ENCODE measurements at regions not wholly inside any gene's neighbourhood (a gene's known extent, or its start where the extent isn't known, plus 50 kb on each side); places are given as distances from the start of the nearest gene placed in this dataset.

GRCh38 chr2:177318613-177319012, 54.1 kb upstream of the NFE2L2 start:
- no peak for ATAC-seq
- Histone ChIP-seq H3K4me1 (peaks cover 0 to 19% (median 6%) of the 10 kb centered on the region in 3 donors), H3K27me3 (no peaks in the 10 kb centered on the region), H3K27ac (no peak overlapping the region), H3K9me3 (no peaks in the 10 kb centered on the region), H3K36me3 (peaks cover 0 to 18% of the 10 kb centered on the region in 2 donors), H3K4me3 (no peak overlapping the region)
- 67 to 100% methylated on average over 1 of the region's 1 CpG for WGBS, 2 donors (ENCODE audit: low coverage in 1 of 2)
- TF ChIP-seq CTCF (IDR thresholded peaks at IDR 0.05), result no peak
- TF ChIP-seq POLR2A (IDR thresholded peaks at IDR 0.05), result no peak
- TF ChIP-seq EP300 (IDR thresholded peaks at IDR 0.05), result no peak
- TF ChIP-seq POLR2AphosphoS5 (IDR thresholded peaks at IDR 0.05), result no peak

- H3K4me1 ChIP-seq, result peaks cover 0 to under 1% (median 0%) of the 10 kb centered on the region in 3 donors
- no peak overlapping the region for H3K27ac ChIP-seq
- no peaks in the 10 kb centered on the region for H3K27me3 ChIP-seq
- no peak for ATAC-seq
- no peak overlapping the region for H3K4me3 ChIP-seq
- H3K9me3 ChIP-seq, result no peaks in the 10 kb centered on the region
- no peak for TF ChIP-seq POLR2A (IDR thresholded peaks at IDR 0.05)
- no peak for TF ChIP-seq CTCF (IDR thresholded peaks at IDR 0.05)
- no peak for TF ChIP-seq EP300 (IDR thresholded peaks at IDR 0.05)
- TF ChIP-seq POLR2AphosphoS5 (IDR thresholded peaks at IDR 0.05), result no peak
- peaks cover 0 to 18% of the 10 kb centered on the region in 2 donors for H3K36me3 ChIP-seq
- WGBS, 2 donors (ENCODE audit: low coverage in 1 of 2), result 70 to 75% methylated on average over 2 of the region's 2 CpGs
Measured at GRCh38 chr2:177320596-177320995, 56.1 kb upstream of the NFE2L2 start.

GRCh38 chr2:177322801-177323261, 58.3 kb upstream of the NFE2L2 start:
- no peak overlapping the region for H3K27ac ChIP-seq
- no peaks in the 10 kb centered on the region for H3K9me3 ChIP-seq
- WGBS, 2 donors (ENCODE audit: low coverage in 1 of 2), result 62 to 68% methylated on average over 3 to 4 of the region's 5 CpGs
- H3K36me3 ChIP-seq, result peaks cover 0 to 18% of the 10 kb centered on the region in 2 donors
- TF ChIP-seq EP300 (IDR thresholded peaks at IDR 0.05) (no peak), POLR2AphosphoS5 (IDR thresholded peaks at IDR 0.05) (no peak), CTCF (IDR thresholded peaks at IDR 0.05) (no peak)
- H3K4me1 ChIP-seq, result no peaks in the 10 kb centered on the region
- H3K4me3 ChIP-seq, result no peak overlapping the region
- ATAC-seq, result no peak
- H3K27me3 ChIP-seq, result no peaks in the 10 kb centered on the region

- Histone ChIP-seq H3K4me1 (no peaks in the 10 kb centered on the region), H3K36me3 (peaks cover 0 to 18% of the 10 kb centered on the region in 2 donors), H3K27me3 (no peaks in the 10 kb centered on the region), H3K4me3 (no peak overlapping the region), H3K27ac (no peak overlapping the region), H3K9me3 (no peaks in the 10 kb centered on the region)
- TF ChIP-seq POLR2AphosphoS5 (IDR thresholded peaks at IDR 0.05), result no peak
- no peak for TF ChIP-seq CTCF (IDR thresholded peaks at IDR 0.05)
- TF ChIP-seq EP300 (IDR thresholded peaks at IDR 0.05), result no peak
- TF ChIP-seq POLR2A (IDR thresholded peaks at IDR 0.05), result no peak
- whole genome bisulfite sequencing, 2 donors (ENCODE audit: low coverage in 1 of 2), result 81 to 82% methylated on average over 3 of the region's 3 CpGs
- ATAC-seq, result no peak
Measured at GRCh38 chr2:177324797-177325196, 60.3 kb upstream of the NFE2L2 start.

GRCh38 chr2:177325554-177325953, 61.0 kb upstream of the NFE2L2 start:
- Histone ChIP-seq H3K27me3 (no peaks in the 10 kb centered on the region), H3K27ac (no peak overlapping the region), H3K4me1 (no peaks in the 10 kb centered on the region), H3K4me3 (no peak overlapping the region), H3K36me3 (peaks cover 0 to 18% of the 10 kb centered on the region in 2 donors), H3K9me3 (no peaks in the 10 kb centered on the region)
- no peak for TF ChIP-seq CTCF (IDR thresholded peaks at IDR 0.05)
- TF ChIP-seq POLR2A (IDR thresholded peaks at IDR 0.05), result no peak
- TF ChIP-seq POLR2AphosphoS5 (IDR thresholded peaks at IDR 0.05), result no peak
- TF ChIP-seq EP300 (IDR thresholded peaks at IDR 0.05), result no peak
- 88 to 100% methylated on average over 1 of the region's 1 CpG for WGBS, 2 donors (ENCODE audit: low coverage in 1 of 2)
- ATAC-seq, result no peak
